Erythroblast (primary cell): ENCODE measurements at regions not wholly inside any gene's neighbourhood (a gene's known extent, or its start where the extent isn't known, plus 50 kb on each side); places are given as distances from the start of the nearest gene placed in this dataset.
"Not testable (repeated sequence)": the region's sequence is repeated elsewhere in the genome, so short reads cannot be mapped to it uniquely, and the experiment has no call there.

Experiments used
- GATA1 ChIP-seq: IDR thresholded peaks from 2 replicates; pipeline ENCODE4 v1.6.1; 2011; ENCODE audit warnings: low read depth, mild to moderate bottlenecking, control low read depth, low read length, moderate library complexity
- POLR2A ChIP-seq: IDR thresholded peaks from 2 replicates; pipeline ENCODE4 v1.6.1; 2011; ENCODE audit warnings: mild to moderate bottlenecking, low read length

GRCh38 chr11:106555566-106556250 is 462.6 kb downstream of the GUCY1A2 start:
- TF ChIP-seq POLR2A, GATA1: not testable (repeated sequence)
